ENCODE measurements at regions not wholly inside any gene's neighbourhood (a gene's known extent, or its start where the extent isn't known, plus 50 kb on each side); places are given as distances from the start of the nearest gene placed in this dataset.

DNA sequence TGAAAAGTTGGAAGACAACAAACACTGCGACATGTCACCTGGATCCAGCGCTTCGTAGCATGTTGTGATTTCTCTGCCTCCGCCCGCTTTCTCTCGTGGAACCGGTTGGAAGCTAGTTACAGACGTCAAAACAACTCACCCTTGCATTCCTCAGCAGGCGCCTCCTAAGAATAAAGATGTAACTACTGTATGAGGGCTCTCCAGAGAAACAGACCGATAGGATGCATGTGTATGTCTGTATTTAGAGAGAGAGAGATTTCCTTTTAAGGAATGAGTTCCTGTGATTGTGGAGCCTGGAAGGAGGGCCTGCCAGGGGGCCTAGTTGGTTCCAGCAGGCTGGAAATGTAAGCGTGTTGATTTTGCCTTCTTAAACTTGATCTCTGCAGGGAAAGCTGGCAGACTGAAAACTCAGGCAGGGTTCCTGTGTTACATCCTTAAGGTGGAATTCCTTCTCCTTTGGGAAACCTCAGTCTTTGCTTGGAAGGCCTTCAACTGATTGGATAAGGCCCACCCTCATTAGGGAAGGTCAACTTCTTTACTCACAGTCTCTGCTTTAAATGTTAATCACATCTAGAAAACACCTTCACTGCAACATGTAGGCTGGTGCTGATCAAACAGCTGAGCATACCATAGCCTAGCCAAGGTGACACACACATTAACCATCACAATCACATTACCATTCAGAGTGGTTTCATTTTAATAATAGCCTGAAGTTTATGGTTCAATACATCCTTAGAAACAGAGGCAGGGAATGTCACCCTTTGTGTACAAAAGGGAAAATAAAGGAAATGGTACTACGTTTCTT lies 163.8 kb downstream of the SYK start:
- H3K36me3 ChIP-seq = no peaks in the 10 kb centered on the region
- WGBS, 2 donors (ENCODE audit: low coverage in 1 of 2) = 44 to 69% methylated on average over 11 to 12 of the region's 12 CpGs
- no peaks in the 10 kb centered on the region for H3K4me1 ChIP-seq
- peaks cover 5% of the 10 kb centered on the region for H3K27me3 ChIP-seq
- H3K4me3 ChIP-seq = no peak overlapping the region
- H3K27ac ChIP-seq = peak overlapping the region in 1 of 4 donors; percentile 17
- no peak for ATAC-seq
- no peak for TF ChIP-seq POLR2AphosphoS5 (IDR thresholded peaks at IDR 0.05)
- no peaks in the 10 kb centered on the region for H3K9me3 ChIP-seq

DNA sequence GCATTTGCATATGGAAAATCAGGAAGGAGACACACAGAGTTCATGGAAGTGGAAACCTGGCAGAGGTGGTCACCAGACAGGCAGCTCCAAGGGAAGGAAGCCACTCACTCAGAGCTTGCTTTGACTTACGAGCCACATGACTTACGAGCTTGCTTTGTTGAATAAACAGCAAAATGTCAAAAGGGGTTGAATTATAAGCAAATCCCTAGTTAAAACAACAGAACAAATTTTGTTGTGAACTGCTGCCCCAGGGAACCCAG lies 164.3 kb downstream of the SYK start:
- no peak for ATAC-seq
- no peak for TF ChIP-seq EP300 (IDR thresholded peaks at IDR 0.05)
- no peak for TF ChIP-seq CTCF (IDR thresholded peaks at IDR 0.05)
- no peaks in the 10 kb centered on the region for H3K9me3 ChIP-seq
- H3K4me1 ChIP-seq = no peaks in the 10 kb centered on the region
- 65 to 67% methylated on average over 2 of the region's 2 CpGs for WGBS, 2 donors (ENCODE audit: low coverage in 1 of 2)
- no peak overlapping the region for H3K27ac ChIP-seq
- no peaks in the 10 kb centered on the region for H3K36me3 ChIP-seq
- H3K27me3 ChIP-seq = peaks cover 5% of the 10 kb centered on the region
- H3K4me3 ChIP-seq = no peak overlapping the region

DNA sequence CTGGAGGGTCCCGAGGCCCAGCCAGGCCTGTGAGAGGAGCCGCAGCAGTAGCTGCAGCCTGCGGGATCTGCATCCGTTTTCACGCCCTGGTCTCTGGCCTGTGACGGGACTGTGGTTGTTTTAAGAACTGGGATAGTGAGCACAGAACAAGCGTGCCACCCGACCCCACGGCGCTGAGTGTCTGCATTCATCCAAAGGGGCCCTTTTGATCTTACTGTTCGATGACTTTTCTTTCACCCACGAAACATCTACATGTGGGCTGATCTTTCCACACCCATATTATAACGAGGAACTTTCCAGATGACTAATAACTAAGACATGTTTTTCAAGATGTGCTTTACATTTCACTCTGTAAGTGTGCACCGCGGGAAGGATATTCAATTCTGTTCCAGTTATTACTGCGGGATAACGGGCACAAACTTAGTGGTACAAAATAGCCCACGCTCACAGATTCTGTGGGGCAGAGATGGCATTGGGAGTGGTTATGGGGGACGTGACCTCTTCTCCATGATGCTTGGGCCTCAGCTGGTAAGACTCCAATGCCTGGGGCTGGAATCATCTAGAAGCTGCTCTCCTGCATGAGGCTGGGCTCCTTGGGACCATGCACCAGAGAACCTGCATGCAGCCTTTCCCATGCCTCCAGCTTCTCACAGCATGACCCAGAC lies 165.0 kb downstream of the SYK start:
- peaks cover 5% of the 10 kb centered on the region for H3K27me3 ChIP-seq
- WGBS, 2 donors (ENCODE audit: low coverage in 1 of 2) = 92 to 98% methylated on average over 8 to 9 of the region's 19 CpGs
- no peaks in the 10 kb centered on the region for H3K36me3 ChIP-seq
- H3K4me3 ChIP-seq = no peak overlapping the region
- no peak for TF ChIP-seq CTCF (IDR thresholded peaks at IDR 0.05)
- TF ChIP-seq POLR2AphosphoS5 (IDR thresholded peaks at IDR 0.05) = no peak
- TF ChIP-seq EP300 (IDR thresholded peaks at IDR 0.05) = no peak
- TF ChIP-seq POLR2A (IDR thresholded peaks at IDR 0.05) = no peak
- H3K4me1 ChIP-seq = no peaks in the 10 kb centered on the region
- ATAC-seq = no peak
- H3K9me3 ChIP-seq = no peaks in the 10 kb centered on the region
- H3K27ac ChIP-seq = no peak overlapping the region

DNA sequence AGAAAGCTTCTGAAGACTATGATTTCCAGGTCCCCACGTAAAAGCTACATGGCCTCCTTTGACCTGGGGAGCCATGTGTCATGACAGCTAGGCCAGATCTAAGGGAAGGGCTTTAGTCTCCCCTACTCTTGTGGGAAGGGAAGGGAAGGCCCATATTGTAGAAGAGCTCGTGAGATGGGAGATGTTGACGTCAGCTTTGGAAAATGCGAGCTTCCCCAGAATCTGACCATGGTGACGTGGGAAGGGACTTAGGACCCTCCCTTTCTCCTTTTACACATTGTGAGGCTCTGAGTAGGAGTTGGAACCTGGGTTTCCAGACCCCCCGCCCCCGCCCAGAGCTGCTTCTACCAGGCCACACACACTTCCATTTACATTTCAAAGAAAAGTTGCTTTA lies 165.5 kb downstream of the SYK start:
- peaks cover 5% of the 10 kb centered on the region for H3K27me3 ChIP-seq
- no peaks in the 10 kb centered on the region for H3K36me3 ChIP-seq
- no peak overlapping the region for H3K27ac ChIP-seq
- ATAC-seq = no peak
- 84% methylated on average over 6 of the region's 7 CpGs; no CpG with 5 or more reads in 1 of the 2 donors for WGBS, 2 donors (ENCODE audit: low coverage in 1 of 2)
- TF ChIP-seq CTCF (IDR thresholded peaks at IDR 0.05) (no peak), POLR2AphosphoS5 (IDR thresholded peaks at IDR 0.05) (no peak), POLR2A (IDR thresholded peaks at IDR 0.05) (no peak), EP300 (IDR thresholded peaks at IDR 0.05) (no peak)
- H3K9me3 ChIP-seq = no peaks in the 10 kb centered on the region
- no peak overlapping the region for H3K4me3 ChIP-seq
- H3K4me1 ChIP-seq = no peaks in the 10 kb centered on the region

DNA sequence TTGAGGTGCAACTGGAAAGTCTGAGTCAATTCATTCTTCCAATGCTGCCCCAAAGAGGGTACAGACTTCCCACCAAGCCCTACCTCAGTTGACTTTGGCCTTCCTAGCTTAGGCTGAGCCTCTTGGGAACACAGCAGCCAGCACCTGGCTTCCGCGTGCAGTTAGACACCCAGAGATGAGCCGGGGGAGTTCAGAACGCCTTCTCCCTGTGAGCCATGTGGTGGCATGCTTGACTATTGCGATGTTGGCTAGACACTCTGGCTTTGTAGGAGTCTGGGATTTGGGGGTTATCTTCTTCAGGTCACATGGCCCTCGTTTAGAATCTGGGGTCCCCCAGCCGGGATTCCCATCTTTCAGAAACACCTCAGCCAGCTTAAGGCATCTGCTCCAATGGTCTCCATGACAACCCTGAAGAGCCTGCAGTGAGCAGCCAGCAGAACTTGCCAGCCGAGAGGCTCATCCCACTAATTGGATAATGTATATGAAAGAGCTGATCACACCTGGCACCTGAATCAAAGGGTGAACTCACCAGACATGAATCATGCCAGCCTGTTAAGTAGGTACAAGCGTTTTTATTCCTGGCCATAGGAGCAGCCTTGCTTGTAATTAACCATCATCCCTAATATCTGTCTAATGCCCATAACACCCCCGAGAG lies 167.5 kb downstream of the SYK start:
- Histone ChIP-seq H3K27ac (no peak overlapping the region), H3K4me3 (no peak overlapping the region), H3K36me3 (no peaks in the 10 kb centered on the region), H3K27me3 (peaks cover 5% of the 10 kb centered on the region), H3K9me3 (no peaks in the 10 kb centered on the region), H3K4me1 (no peaks in the 10 kb centered on the region)
- ATAC-seq = no peak
- no peak for TF ChIP-seq CTCF (IDR thresholded peaks at IDR 0.05)
- no peak for TF ChIP-seq POLR2A (IDR thresholded peaks at IDR 0.05)
- no peak for TF ChIP-seq EP300 (IDR thresholded peaks at IDR 0.05)
- no peak for TF ChIP-seq POLR2AphosphoS5 (IDR thresholded peaks at IDR 0.05)
- WGBS, 2 donors (ENCODE audit: low coverage in 1 of 2) = 64% methylated on average over 3 of the region's 10 CpGs; no CpG with 5 or more reads in 1 of the 2 donors
